Fibroblast of skin of back (primary cell): ENCODE measurements at regions not wholly inside any gene's neighbourhood (a gene's known extent, or its start where the extent isn't known, plus 50 kb on each side); places are given as distances from the start of the nearest gene placed in this dataset.
"Not testable (repeated sequence)": the region's sequence is repeated elsewhere in the genome, so short reads cannot be mapped to it uniquely, and the experiment has no call there.

Source experiments
- DNase-seq: peaks from one replicate; pipeline ENCODE4 v3.0.0-alpha.2; 2013

GRCh38 chr11:86749821-86750401 is 50.4 kb upstream of the PRSS23 start:
- no peak for DNase-seq

- no peak for DNase-seq
Measured at GRCh38 chr11:86749376-86749775, 51.0 kb upstream of the PRSS23 start.

- DNase-seq = peak; percentile 96
Measured at GRCh38 chr11:86748296-86748695, 52.0 kb upstream of the PRSS23 start.

- DNase-seq = no peak
Measured at GRCh38 chr11:86747801-86748200, 52.5 kb upstream of the PRSS23 start.

- DNase-seq = peak; percentile 70
Measured at GRCh38 chr11:86746514-86746913, 53.8 kb upstream of the PRSS23 start.

- peak; percentile 65 for DNase-seq
Measured at GRCh38 chr11:86745571-86745970, 54.8 kb upstream of the PRSS23 start.

- peak; percentile 100 for DNase-seq
Measured at GRCh38 chr11:86743223-86744118, 56.9 kb upstream of the PRSS23 start.

- DNase-seq = peak; percentile 97
Measured at GRCh38 chr11:86741839-86742805, 58.2 kb upstream of the PRSS23 start.

GRCh38 chr11:86741484-86741835 is 58.9 kb upstream of the PRSS23 start:
- no peak for DNase-seq

GRCh38 chr11:86740628-86741483 is 59.5 kb upstream of the PRSS23 start:
- peak; percentile 99 for DNase-seq

GRCh38 chr11:86738568-86738967 is 61.8 kb upstream of the PRSS23 start:
- DNase-seq = no peak

GRCh38 chr11:86737737-86738136 is 62.6 kb upstream of the PRSS23 start:
- DNase-seq = peak; percentile 73

- no peak for DNase-seq
Measured at GRCh38 chr11:86737230-86737629, 63.1 kb upstream of the PRSS23 start.

- DNase-seq = no peak
Measured at GRCh38 chr11:86736291-86737143, 63.8 kb upstream of the PRSS23 start.

- peak; percentile 94 for DNase-seq
Measured at GRCh38 chr11:86735451-86736290, 63.3 kb upstream of the ME3 start.

GRCh38 chr11:86732739-86733138 is 60.3 kb upstream of the ME3 start:
- not testable (repeated sequence) for DNase-seq

GRCh38 chr11:86732286-86732685 is 59.9 kb upstream of the ME3 start:
- not testable (repeated sequence) for DNase-seq

GRCh38 chr11:86729576-86729975 is 57.2 kb upstream of the ME3 start:
- not testable (repeated sequence) for DNase-seq

- no peak for DNase-seq
Measured at GRCh38 chr11:86728562-86728961, 56.1 kb upstream of the ME3 start.
